ENCODE measurements at regions not wholly inside any gene's neighbourhood (a gene's known extent, or its start where the extent isn't known, plus 50 kb on each side); places are given as distances from the start of the nearest gene placed in this dataset.

DNA sequence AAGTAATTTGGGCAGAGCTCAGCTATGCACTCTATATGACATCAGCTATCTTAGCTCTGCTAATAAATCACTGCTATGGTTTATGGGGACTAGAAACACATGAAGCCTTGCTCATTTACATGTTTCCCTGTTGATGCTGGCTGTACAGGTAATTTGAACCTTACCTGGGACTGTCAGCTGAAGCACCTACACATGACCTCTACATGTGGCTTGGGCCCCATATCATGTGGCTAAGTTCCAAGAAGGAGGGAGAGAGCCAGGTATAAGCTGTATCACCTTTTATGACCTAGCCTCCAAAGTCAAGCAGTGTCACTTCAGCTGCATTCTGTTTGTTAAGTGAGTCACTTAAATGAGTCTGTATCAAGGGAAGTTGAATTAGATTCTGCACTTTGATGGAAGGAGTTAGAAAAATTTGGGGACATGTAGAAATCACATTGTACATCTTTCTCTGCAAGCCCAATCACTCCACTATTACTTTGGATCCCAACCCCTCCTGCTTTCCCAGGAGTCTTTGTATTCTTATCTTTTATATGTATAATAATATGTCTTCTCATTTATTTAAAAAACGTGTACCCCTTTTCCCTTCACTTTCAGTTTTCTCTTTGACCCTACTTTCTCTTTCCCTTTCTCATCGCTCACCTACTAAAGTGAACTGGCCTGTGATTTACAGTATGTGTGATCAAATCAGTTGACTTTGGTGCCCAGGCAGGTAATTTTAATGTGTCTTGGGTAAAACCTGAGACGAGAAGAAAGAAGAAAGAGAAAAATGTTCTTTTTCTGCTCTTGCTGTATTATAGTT, 53.4 kb upstream of the PRKACB start:
- DNase-seq: peak in 2 of 3 donors; percentile 55 to 65
- POLR2A ChIA-PET: no interaction called here
- Histone ChIP-seq H3K27ac (ENCODE audit: insufficient read depth in 1 of 2, low read depth in 1 of 2, low read length in 2 of 2, poor library complexity in 1 of 2, severe bottlenecking in 2 of 2) (peak overlapping the region in 1 of 2 experiments; percentile 36), H3K27me3 (replicated peaks in 2 of 5; ENCODE audit: control insufficient read depth in 4 of 5, insufficient read depth in 5 of 5, low read length in 4 of 5) (no peaks in the 10 kb centered on the region), H3K4me1 (ENCODE audit: control extremely low read depth in 1 of 4, control insufficient read depth in 4 of 4, insufficient read depth in 4 of 4, low read length in 3 of 4) (peaks cover 0 to 14% (median 0%) of the 10 kb centered on the region in 4 experiments), H3K36me3 (ENCODE audit: control insufficient read depth in 4 of 4, insufficient read depth in 4 of 4, low read length in 3 of 4) (peaks cover 0 to 7% (median 4%) of the 10 kb centered on the region in 4 experiments), H3K4me3 (ENCODE audit: control insufficient read depth in 1 of 7, extremely low read depth in 1 of 7, insufficient read depth in 4 of 7, low read depth in 2 of 7, low read length in 6 of 7) (peak overlapping the region in 4 of 7 experiments; percentile 45 to 74 (median 60)), H3K9me3 (ENCODE audit: control extremely low read depth in 1 of 5, control insufficient read depth in 4 of 5, insufficient read depth in 2 of 5, low read depth in 1 of 5, low read length in 4 of 5) (peaks cover 0 to 7% (median 0%) of the 10 kb centered on the region in 5 experiments)
- WGBS (ENCODE audit: insufficient coverage): no CpG with 5 or more reads among the region's 3 CpGs
- CTCF ChIA-PET: interaction anchor here (1.0 to 1.2 kb wide), 2 partner anchors 14 to 158 kb away, joined by 3 to 4 read pairs; no protein-coding TSS in a partner anchor

DNA sequence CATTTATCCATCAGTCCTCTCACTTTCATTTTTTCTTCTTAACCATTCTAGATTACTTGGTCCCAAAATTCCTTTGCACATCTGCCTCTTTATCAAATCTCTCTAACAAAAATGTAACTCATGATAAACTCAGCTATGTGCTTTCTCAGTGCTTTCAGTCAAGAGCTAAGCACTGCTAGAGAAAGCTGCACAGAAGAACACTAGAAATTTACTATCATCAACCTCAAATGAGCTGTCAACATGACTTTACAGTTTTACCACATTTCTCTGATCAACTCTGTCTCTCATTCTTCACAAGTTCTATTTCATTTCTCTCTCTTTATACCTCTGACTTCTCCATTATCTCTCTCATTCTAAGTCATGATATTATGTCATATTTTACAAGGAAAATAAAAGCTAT, 54.2 kb upstream of the PRKACB start:
- no peak overlapping the region for H3K27ac ChIP-seq (ENCODE audit: insufficient read depth in 1 of 2, low read depth in 1 of 2, low read length in 2 of 2, poor library complexity in 1 of 2, severe bottlenecking in 2 of 2)
- peaks cover 0 to 14% (median 0%) of the 10 kb centered on the region in 4 experiments for H3K4me1 ChIP-seq (ENCODE audit: control extremely low read depth in 1 of 4, control insufficient read depth in 4 of 4, insufficient read depth in 4 of 4, low read length in 3 of 4)
- POLR2A ChIA-PET: no interaction called here
- peaks cover 0 to under 1% (median 0%) of the 10 kb centered on the region in 5 experiments for H3K9me3 ChIP-seq (ENCODE audit: control extremely low read depth in 1 of 5, control insufficient read depth in 4 of 5, insufficient read depth in 2 of 5, low read depth in 1 of 5, low read length in 4 of 5)
- no peak overlapping the region for H3K4me3 ChIP-seq (ENCODE audit: control insufficient read depth in 1 of 7, extremely low read depth in 1 of 7, insufficient read depth in 4 of 7, low read depth in 2 of 7, low read length in 6 of 7)
- no peaks in the 10 kb centered on the region for H3K27me3 ChIP-seq (replicated peaks in 2 of 5; ENCODE audit: control insufficient read depth in 4 of 5, insufficient read depth in 5 of 5, low read length in 4 of 5)
- DNase-seq: peak in 2 of 3 donors; percentile 31 to 52
- CTCF ChIA-PET: interaction anchor here (1.0 to 1.2 kb wide), 2 partner anchors 13 to 158 kb away, joined by 3 to 4 read pairs; no protein-coding TSS in a partner anchor
- H3K36me3 ChIP-seq (ENCODE audit: control insufficient read depth in 4 of 4, insufficient read depth in 4 of 4, low read length in 3 of 4): peaks cover 0 to 7% (median 4%) of the 10 kb centered on the region in 4 experiments

DNA sequence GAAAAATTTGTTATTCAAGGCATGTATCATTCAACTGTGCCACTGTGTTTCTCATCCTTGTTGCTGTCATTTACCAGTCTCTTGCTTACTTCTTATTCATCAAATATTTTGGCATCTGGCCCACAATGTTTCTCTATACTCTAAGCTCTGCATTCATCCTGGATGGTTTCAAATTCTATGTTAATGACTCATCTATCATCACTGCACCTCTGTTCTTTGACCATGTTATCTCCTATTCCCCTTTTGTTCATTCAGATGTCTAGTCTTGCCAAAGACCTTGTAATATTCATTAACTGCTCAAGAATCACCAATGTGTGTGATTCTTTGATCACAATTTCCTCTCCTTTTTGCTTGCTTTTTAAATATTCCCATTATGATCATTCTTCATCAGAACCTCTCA, 54.6 kb upstream of the PRKACB start:
- Histone ChIP-seq H3K4me1 (ENCODE audit: control extremely low read depth in 1 of 4, control insufficient read depth in 4 of 4, insufficient read depth in 4 of 4, low read length in 3 of 4) (peaks cover 0 to 14% (median 0%) of the 10 kb centered on the region in 4 experiments), H3K36me3 (ENCODE audit: control insufficient read depth in 4 of 4, insufficient read depth in 4 of 4, low read length in 3 of 4) (peaks cover 0 to 7% (median 4%) of the 10 kb centered on the region in 4 experiments), H3K27me3 (replicated peaks in 2 of 5; ENCODE audit: control insufficient read depth in 4 of 5, insufficient read depth in 5 of 5, low read length in 4 of 5) (no peaks in the 10 kb centered on the region), H3K9me3 (ENCODE audit: control extremely low read depth in 1 of 5, control insufficient read depth in 4 of 5, insufficient read depth in 2 of 5, low read depth in 1 of 5, low read length in 4 of 5) (no peaks in the 10 kb centered on the region), H3K4me3 (ENCODE audit: control insufficient read depth in 1 of 7, extremely low read depth in 1 of 7, insufficient read depth in 4 of 7, low read depth in 2 of 7, low read length in 6 of 7) (no peak overlapping the region), H3K27ac (ENCODE audit: insufficient read depth in 1 of 2, low read depth in 1 of 2, low read length in 2 of 2, poor library complexity in 1 of 2, severe bottlenecking in 2 of 2) (no peak overlapping the region)
- CTCF ChIA-PET: interaction anchor here (1.0 to 1.2 kb wide), 3 partner anchors 10 to 157 kb away, joined by 3 to 4 read pairs (median 3); no protein-coding TSS in a partner anchor
- POLR2A ChIA-PET: no interaction called here
- peak in 2 of 3 donors; percentile 29 for DNase-seq

DNA sequence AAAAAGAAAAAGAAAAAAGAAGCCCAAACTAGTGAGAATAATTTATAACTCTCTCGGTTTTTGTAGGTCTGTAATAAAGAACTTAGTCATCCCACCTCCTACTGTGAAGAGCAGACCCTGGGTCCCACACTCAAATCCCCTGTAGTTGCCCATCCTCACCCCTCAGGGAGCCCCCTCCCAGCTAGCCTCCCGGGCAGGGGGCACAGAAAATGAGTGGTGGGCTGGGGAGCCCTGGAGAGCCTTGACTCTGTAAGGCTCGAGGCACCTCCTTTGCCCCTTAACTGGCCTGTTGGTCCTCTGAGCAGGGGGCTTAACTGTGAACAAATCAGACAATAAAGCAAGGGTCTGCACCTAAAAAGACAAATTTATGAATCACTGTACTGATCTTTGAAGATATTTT, 57.5 kb upstream of the PRKACB start:
- peaks cover 0 to 14% (median 0%) of the 10 kb centered on the region in 4 experiments for H3K4me1 ChIP-seq (ENCODE audit: control extremely low read depth in 1 of 4, control insufficient read depth in 4 of 4, insufficient read depth in 4 of 4, low read length in 3 of 4)
- ChIA-PET CTCF (interaction anchor here (1.1 kb wide), 1 partner anchor 9 kb away, joined by 5 read pairs; no protein-coding TSS in a partner anchor), POLR2A (no interaction called here)
- no CpG with 5 or more reads among the region's 3 CpGs for WGBS (ENCODE audit: insufficient coverage)
- peaks cover 0 to 7% (median 4%) of the 10 kb centered on the region in 4 experiments for H3K36me3 ChIP-seq (ENCODE audit: control insufficient read depth in 4 of 4, insufficient read depth in 4 of 4, low read length in 3 of 4)
- DNase-seq: no peak
- H3K4me3 ChIP-seq (ENCODE audit: control insufficient read depth in 1 of 7, extremely low read depth in 1 of 7, insufficient read depth in 4 of 7, low read depth in 2 of 7, low read length in 6 of 7): no peak overlapping the region
- H3K9me3 ChIP-seq (ENCODE audit: control extremely low read depth in 1 of 5, control insufficient read depth in 4 of 5, insufficient read depth in 2 of 5, low read depth in 1 of 5, low read length in 4 of 5): no peaks in the 10 kb centered on the region
- H3K27ac ChIP-seq (ENCODE audit: insufficient read depth in 1 of 2, low read depth in 1 of 2, low read length in 2 of 2, poor library complexity in 1 of 2, severe bottlenecking in 2 of 2): no peak overlapping the region
- no peaks in the 10 kb centered on the region for H3K27me3 ChIP-seq (replicated peaks in 2 of 5; ENCODE audit: control insufficient read depth in 4 of 5, insufficient read depth in 5 of 5, low read length in 4 of 5)

DNA sequence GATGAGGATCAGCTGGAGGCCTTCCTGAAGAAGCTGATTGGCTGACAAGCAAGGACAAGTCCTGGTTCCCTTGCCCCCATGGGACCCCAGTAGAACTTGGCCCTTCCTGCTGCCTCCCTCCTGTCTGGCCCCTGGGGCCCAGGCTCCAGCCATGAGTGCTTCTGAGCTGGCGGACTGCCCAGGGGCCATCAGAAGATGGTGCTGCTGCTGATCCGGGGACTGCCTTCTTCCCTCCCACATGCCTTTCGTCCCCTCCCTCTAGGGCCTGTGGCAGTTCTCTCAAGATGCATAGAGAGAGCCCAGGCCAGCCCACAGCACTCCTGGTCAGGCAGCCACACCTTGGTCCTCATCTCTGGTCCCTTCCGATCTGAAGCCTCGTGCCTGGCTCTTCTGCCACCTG, 57.9 kb upstream of the PRKACB start:
- CTCF ChIA-PET: interaction anchor here (1.1 kb wide), 1 partner anchor 9 kb away, joined by 5 read pairs; no protein-coding TSS in a partner anchor
- WGBS (ENCODE audit: insufficient coverage): 100% methylated on average over 4 of the region's 5 CpGs
- no peak overlapping the region for H3K27ac ChIP-seq (ENCODE audit: insufficient read depth in 1 of 2, low read depth in 1 of 2, low read length in 2 of 2, poor library complexity in 1 of 2, severe bottlenecking in 2 of 2)
- POLR2A ChIA-PET: no interaction called here
- H3K27me3 ChIP-seq (replicated peaks in 2 of 5; ENCODE audit: control insufficient read depth in 4 of 5, insufficient read depth in 5 of 5, low read length in 4 of 5): no peaks in the 10 kb centered on the region
- peaks cover 0 to 14% (median 0%) of the 10 kb centered on the region in 4 experiments for H3K4me1 ChIP-seq (ENCODE audit: control extremely low read depth in 1 of 4, control insufficient read depth in 4 of 4, insufficient read depth in 4 of 4, low read length in 3 of 4)
- no peak for DNase-seq
- no peak overlapping the region for H3K4me3 ChIP-seq (ENCODE audit: control insufficient read depth in 1 of 7, extremely low read depth in 1 of 7, insufficient read depth in 4 of 7, low read depth in 2 of 7, low read length in 6 of 7)
- H3K9me3 ChIP-seq (ENCODE audit: control extremely low read depth in 1 of 5, control insufficient read depth in 4 of 5, insufficient read depth in 2 of 5, low read depth in 1 of 5, low read length in 4 of 5): no peaks in the 10 kb centered on the region
- peaks cover 0 to 7% (median 4%) of the 10 kb centered on the region in 4 experiments for H3K36me3 ChIP-seq (ENCODE audit: control insufficient read depth in 4 of 4, insufficient read depth in 4 of 4, low read length in 3 of 4)

DNA sequence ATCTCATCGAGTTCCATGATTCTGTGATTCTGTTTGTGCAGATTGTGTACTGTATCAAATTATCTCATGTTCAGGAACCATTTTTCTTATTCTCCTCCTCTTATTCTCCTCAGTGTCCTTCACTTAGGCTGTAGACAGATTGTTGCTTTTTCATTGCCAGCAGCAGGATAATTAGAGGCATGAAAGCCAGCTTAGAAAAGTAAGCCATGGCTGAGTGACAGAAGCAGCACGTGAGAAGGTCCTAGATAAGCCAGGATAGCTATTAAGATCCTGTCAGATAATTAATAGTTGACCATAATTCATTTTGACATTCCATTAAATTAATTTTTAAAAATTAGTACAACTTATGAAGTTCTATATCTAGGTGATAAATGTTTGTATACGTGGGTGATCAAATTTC, 60.8 kb upstream of the PRKACB start:
- Histone ChIP-seq H3K27ac (ENCODE audit: insufficient read depth in 1 of 2, low read depth in 1 of 2, low read length in 2 of 2, poor library complexity in 1 of 2, severe bottlenecking in 2 of 2) (no peak overlapping the region), H3K4me1 (ENCODE audit: control extremely low read depth in 1 of 4, control insufficient read depth in 4 of 4, insufficient read depth in 4 of 4, low read length in 3 of 4) (peaks cover 0 to 9% (median 3%) of the 10 kb centered on the region in 4 experiments), H3K27me3 (replicated peaks in 2 of 5; ENCODE audit: control insufficient read depth in 4 of 5, insufficient read depth in 5 of 5, low read length in 4 of 5) (no peaks in the 10 kb centered on the region), H3K4me3 (ENCODE audit: control insufficient read depth in 1 of 7, extremely low read depth in 1 of 7, insufficient read depth in 4 of 7, low read depth in 2 of 7, low read length in 6 of 7) (no peak overlapping the region), H3K9me3 (ENCODE audit: control extremely low read depth in 1 of 5, control insufficient read depth in 4 of 5, insufficient read depth in 2 of 5, low read depth in 1 of 5, low read length in 4 of 5) (no peaks in the 10 kb centered on the region), H3K36me3 (ENCODE audit: control insufficient read depth in 4 of 4, insufficient read depth in 4 of 4, low read length in 3 of 4) (peaks cover 0 to 7% (median 4%) of the 10 kb centered on the region in 4 experiments)
- DNase-seq: no peak
- CTCF ChIA-PET: interaction anchor here (0.7 kb wide), 1 partner anchor 11 kb away, joined by 4 read pairs; no protein-coding TSS in a partner anchor
- 100% methylated on average over 1 of the region's 3 CpGs for WGBS (ENCODE audit: insufficient coverage)
- POLR2A ChIA-PET: no interaction called here

DNA sequence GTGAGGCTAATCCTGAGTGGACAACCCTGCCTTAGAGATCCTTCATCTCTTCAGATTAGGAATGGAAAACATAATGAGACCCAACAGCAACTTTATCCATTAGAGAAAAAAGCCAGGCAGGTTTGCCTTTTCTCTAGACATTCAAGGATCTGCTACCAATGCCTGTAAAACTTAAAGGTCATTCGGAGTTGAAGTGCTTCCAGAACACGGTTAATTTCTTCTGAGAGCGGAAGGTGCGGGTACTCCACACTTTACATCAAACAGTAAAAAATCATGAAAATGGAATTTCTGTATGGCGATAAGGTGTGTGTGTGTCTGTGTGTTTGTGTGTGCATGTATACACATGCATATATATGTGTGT, 65.2 kb upstream of the PRKACB start:
- DNase-seq: peak in 2 of 3 donors; percentile 18 to 28
- H3K9me3 ChIP-seq (ENCODE audit: control extremely low read depth in 1 of 5, control insufficient read depth in 4 of 5, insufficient read depth in 2 of 5, low read depth in 1 of 5, low read length in 4 of 5): no peaks in the 10 kb centered on the region
- ChIA-PET CTCF (interaction anchor here (1.4 kb wide), 1 partner anchor 147 kb away, joined by 3 read pairs; no protein-coding TSS in a partner anchor), POLR2A (no interaction called here)
- peaks cover 3 to 19% (median 8%) of the 10 kb centered on the region in 4 experiments for H3K4me1 ChIP-seq (ENCODE audit: control extremely low read depth in 1 of 4, control insufficient read depth in 4 of 4, insufficient read depth in 4 of 4, low read length in 3 of 4)
- H3K27me3 ChIP-seq (replicated peaks in 2 of 5; ENCODE audit: control insufficient read depth in 4 of 5, insufficient read depth in 5 of 5, low read length in 4 of 5): no peaks in the 10 kb centered on the region
- no peaks in the 10 kb centered on the region for H3K36me3 ChIP-seq (ENCODE audit: control insufficient read depth in 4 of 4, insufficient read depth in 4 of 4, low read length in 3 of 4)
- H3K27ac ChIP-seq (ENCODE audit: insufficient read depth in 1 of 2, low read depth in 1 of 2, low read length in 2 of 2, poor library complexity in 1 of 2, severe bottlenecking in 2 of 2): peak overlapping the region in 1 of 2 experiments; percentile 75
- peak overlapping the region; percentile 80 to 98 (median 91) for H3K4me3 ChIP-seq (ENCODE audit: control insufficient read depth in 1 of 7, extremely low read depth in 1 of 7, insufficient read depth in 4 of 7, low read depth in 2 of 7, low read length in 6 of 7)
- no CpG with 5 or more reads among the region's 5 CpGs for WGBS (ENCODE audit: insufficient coverage)

All from common myeloid progenitor, CD34-positive (primary cell).